ENCODE measurements at regions not wholly inside any gene's neighbourhood (a gene's known extent, or its start where the extent isn't known, plus 50 kb on each side); places are given as distances from the start of the nearest gene placed in this dataset.

GRCh38 chr20:9919271-9920014, 80.6 kb upstream of the PAK5 start:
- no peak for DNase-seq

GRCh38 chr20:9918348-9918747, 79.5 kb upstream of the PAK5 start:
- DNase-seq = no peak

- DNase-seq = no peak
Measured at GRCh38 chr20:9916761-9917160, 77.9 kb upstream of the PAK5 start.

GRCh38 chr20:9912858-9913434, 74.1 kb upstream of the PAK5 start:
- DNase-seq = no peak

GRCh38 chr20:9912290-9912689, 73.4 kb upstream of the PAK5 start:
- DNase-seq = no peak

- DNase-seq = no peak
Measured at GRCh38 chr20:9911519-9911918, 72.6 kb upstream of the PAK5 start.

- no peak for DNase-seq
Measured at GRCh38 chr20:9909167-9909566, 70.3 kb upstream of the PAK5 start.

GRCh38 chr20:9903048-9903655, 64.3 kb upstream of the PAK5 start:
- DNase-seq = no peak

GRCh38 chr20:9889270-9889981, 50.5 kb upstream of the PAK5 start:
- DNase-seq = no peak
